ENCODE measurements at regions not wholly inside any gene's neighbourhood (a gene's known extent, or its start where the extent isn't known, plus 50 kb on each side); places are given as distances from the start of the nearest gene placed in this dataset.

DNA sequence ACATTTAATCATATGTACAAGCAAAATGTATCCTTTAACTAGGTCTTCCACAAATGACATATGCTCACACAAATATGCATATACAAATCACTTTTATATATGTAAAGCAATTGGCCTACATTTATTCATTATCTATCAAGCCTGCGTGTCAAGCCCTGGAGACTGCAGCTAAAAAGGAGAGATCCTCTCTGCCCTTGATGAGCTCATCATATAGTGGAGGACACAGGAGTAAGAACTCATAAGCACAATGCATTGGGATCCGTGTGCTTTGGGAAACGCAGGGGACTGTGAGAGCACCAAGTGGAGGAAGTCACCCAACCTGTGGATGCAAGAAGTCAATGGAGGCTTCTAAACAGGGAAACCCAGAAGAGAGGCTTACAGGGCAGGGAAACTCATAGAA, 735.7 kb downstream of the BCL11B start:
- no peak for TF ChIP-seq ZNF274 (IDR thresholded peaks at IDR 0.05; ENCODE audit: low read depth, low read length)
- TF ChIP-seq SUZ12 (IDR thresholded peaks at IDR 0.05; ENCODE audit: extremely low read depth, insufficient read depth, insufficient read length): no peak
- no peak for TF ChIP-seq YY1 (IDR thresholded peaks at IDR 0.05; ENCODE audit: insufficient read depth, insufficient read length)
